ENCODE measurements at regions not wholly inside any gene's neighbourhood (a gene's known extent, or its start where the extent isn't known, plus 50 kb on each side); places are given as distances from the start of the nearest gene placed in this dataset.

GRCh38 chr21:16283516-16283915 lies 553.7 kb downstream of the USP25 start:
- DNase-seq (ENCODE audit: low read depth in 4 of 4, low spot score in 3 of 4) = no peak

DNA sequence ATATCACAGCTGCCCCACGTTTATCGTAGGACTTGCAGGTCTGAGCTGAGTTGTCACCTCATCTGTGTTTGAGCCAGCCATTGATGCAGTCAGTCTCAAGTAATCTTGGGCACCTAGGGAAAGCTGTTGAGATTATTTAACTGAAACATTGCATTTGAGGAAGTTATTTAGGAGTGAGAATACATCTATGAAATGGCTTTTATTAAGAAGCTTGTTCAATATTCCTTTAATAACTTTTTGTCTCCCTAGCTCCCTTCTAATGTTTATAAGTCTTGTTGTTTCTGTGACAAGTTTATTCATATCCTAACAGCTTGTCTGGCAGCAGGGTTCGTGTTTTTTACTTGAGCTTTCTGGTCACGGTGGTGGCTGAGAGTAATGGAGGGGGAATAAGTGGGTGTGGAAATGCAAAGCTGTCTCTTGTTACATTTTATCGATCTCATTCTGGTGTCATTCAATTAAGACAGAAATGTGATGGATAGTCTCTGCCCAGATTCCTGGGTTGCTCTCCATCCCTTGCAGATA lies 555.9 kb downstream of the USP25 start:
- no peak for DNase-seq (ENCODE audit: low read depth in 4 of 4, low spot score in 3 of 4)

GRCh38 chr21:16287046-16287445 lies 557.3 kb downstream of the USP25 start:
- DNase-seq (ENCODE audit: low read depth in 4 of 4, low spot score in 3 of 4) = no peak

- DNase-seq (ENCODE audit: low read depth in 4 of 4, low spot score in 3 of 4) = no peak
Observed at GRCh38 chr21:16291296-16291695, 561.5 kb downstream of the USP25 start.

GRCh38 chr21:16294128-16294527 lies 564.3 kb downstream of the USP25 start:
- no peak for DNase-seq (ENCODE audit: low read depth in 4 of 4, low spot score in 3 of 4)

- no peak for DNase-seq (ENCODE audit: low read depth in 4 of 4, low spot score in 3 of 4)
Observed at GRCh38 chr21:16302851-16303282, 573.1 kb downstream of the USP25 start.

DNA sequence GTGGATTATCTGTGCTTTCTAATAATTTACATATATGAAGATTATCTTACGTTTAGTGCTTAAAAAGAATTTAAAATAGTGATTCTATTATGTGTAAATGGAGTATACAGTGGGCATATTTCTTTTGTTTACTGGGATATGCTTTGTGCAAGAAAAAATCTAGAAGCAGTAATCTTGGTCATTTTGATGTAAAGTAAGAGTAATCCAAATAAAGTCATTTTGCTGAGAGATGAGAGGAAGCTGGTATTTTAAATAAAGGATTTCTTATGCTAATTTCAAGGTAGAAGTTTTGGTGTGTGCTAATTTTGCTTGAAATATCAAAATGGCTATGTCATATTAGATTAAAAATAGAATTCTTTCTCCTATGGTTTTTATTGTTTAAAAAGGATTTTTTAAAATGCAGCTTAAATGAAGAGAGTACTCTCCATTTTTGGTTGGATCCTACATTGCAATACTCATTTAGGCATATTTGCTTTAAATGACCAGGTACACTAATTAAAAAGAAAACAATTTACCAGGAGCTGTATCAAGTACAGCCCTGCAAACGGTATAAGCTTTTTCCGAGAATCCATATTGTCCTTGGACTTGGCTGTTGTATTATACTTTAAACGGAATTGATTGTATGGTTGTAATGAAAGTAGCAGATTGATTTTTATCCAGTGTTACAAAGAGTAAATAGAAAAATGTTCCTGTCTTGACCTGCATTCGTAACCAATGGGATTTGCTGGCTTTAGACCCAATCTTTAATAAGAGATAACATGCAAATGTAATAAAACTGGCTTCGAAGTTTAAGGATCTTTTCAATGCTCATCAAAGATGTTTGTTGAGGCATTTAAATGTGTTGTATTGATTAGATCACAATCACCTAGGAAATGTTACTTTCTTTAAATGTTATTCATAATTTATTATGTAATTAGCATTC lies 574.7 kb downstream of the USP25 start:
- no peak for DNase-seq (ENCODE audit: low read depth in 4 of 4, low spot score in 3 of 4)

DNA sequence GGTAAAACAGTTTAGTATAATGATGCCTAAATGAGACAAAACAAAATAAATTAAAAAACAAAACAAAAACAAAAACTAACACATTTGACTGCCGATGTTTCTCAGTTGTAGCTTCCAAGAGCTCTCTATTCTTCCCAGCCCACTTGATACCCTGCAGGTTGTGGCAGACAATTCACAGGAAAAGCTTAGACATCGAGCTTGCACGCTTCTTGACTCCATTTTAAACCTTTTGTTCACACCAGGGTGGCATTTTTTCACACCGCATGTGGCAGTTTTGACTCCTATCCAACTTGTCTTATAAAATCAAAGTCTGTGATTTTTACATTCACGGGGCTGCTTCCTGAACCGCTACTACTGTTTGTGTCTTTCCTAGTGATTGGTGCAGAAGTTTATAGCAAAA lies 575.9 kb downstream of the USP25 start:
- DNase-seq (ENCODE audit: low read depth in 4 of 4, low spot score in 3 of 4) = no peak

DNA sequence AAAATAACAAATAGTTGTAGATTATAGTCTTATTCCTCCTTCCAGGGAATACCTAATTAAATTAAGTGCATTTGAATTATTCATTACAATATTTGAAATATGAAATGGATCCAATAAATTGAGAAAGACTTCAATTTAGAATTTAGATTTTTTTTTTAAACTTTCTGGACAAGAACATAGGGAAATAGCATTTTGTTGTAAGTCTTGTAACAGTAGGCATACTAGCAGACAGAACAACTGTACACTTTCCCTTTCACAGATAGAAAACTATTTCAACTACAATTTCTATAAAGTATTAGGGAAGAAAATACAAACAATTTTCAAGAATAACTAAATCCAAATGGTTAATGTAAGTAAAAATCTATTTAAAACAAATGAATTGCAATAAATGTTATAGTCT lies 577.5 kb downstream of the USP25 start:
- DNase-seq (ENCODE audit: low read depth in 4 of 4, low spot score in 3 of 4) = no peak

DNA sequence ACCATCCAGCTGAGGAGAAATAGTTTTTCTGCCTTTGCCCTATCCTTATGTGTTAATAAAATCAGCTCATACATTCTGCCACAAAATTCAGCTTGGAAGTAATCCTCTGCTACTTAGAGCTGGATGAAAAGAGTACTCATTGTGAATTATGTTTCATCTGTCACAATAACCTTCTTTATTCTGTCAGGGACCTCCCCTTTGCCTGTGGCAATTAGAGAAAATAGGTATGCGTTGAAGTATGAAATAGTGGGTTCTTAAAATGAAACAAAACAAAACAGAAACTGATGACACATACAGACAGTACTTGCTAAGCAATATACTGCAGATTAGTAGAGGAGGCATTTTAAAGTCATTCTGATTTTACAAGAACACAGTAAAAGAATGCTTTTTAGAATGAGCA lies 578.5 kb downstream of the USP25 start:
- DNase-seq (ENCODE audit: low read depth in 4 of 4, low spot score in 3 of 4) = no peak

GRCh38 chr21:16309250-16309971 lies 579.6 kb downstream of the USP25 start:
- DNase-seq (ENCODE audit: low read depth in 4 of 4, low spot score in 3 of 4) = no peak

DNA sequence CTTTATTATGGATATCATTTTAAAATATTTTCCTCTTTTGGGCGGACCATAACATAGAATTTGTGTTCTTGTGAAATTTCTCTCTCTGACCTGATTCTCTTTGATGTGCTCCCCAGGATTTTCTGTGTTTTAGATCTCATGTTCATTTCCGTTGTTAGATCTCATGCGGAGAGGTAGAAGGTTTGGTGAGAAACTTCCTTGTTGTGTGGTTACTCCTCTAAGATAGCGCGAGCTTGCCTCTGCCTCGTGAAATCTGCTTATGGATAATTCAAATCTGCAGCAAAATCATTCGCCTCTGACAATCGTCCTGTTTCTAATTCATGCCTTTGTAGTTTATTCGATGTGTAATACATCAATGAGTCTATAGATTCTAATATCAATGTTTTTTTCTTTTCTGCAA lies 580.4 kb downstream of the USP25 start:
- no peak for DNase-seq (ENCODE audit: low read depth in 4 of 4, low spot score in 3 of 4)

DNA sequence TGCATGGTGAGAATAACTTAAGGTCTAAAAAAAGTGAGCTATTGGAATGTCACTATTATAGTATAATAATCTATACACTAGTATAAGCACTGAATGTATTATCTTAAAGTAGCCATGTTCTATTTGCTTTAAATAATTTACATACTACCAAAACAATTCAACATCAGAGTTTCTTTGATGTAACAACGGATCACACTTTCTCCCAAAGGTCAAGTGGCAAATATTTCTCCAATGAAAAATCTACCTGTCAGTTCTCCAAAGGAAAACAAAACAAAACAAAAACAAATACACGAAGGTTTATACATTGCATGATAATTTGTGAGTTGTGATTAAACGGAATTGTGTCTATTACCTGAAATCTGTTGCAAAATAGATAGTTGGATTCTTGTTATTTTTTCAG lies 581.4 kb downstream of the USP25 start:
- DNase-seq (ENCODE audit: low read depth in 4 of 4, low spot score in 3 of 4) = no peak

DNA sequence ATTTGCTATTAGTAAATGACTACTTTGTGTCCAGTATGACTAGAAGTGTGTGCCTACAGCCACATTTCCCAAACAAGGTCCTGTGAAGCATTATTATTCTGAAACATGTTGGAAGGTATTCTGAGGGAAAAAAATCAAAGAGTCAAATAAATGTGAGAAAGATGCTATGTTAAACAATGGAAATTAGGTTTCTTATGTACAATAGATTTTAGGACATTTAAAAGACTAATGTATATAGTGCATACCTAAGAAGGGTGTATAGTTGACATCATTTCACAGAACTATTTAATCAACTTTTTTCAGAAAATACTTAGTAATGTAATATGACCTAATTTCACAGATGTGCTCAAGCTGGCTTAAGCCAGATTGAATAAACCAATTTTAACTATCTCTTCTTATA lies 582.5 kb downstream of the USP25 start:
- no peak for DNase-seq (ENCODE audit: low read depth in 4 of 4, low spot score in 3 of 4)

GRCh38 chr21:16315223-16315622 lies 585.4 kb downstream of the USP25 start:
- DNase-seq (ENCODE audit: low read depth in 4 of 4, low spot score in 3 of 4) = no peak

GRCh38 chr21:16318651-16319300 lies 589.0 kb downstream of the USP25 start:
- no peak for DNase-seq (ENCODE audit: low read depth in 4 of 4, low spot score in 3 of 4)

DNA sequence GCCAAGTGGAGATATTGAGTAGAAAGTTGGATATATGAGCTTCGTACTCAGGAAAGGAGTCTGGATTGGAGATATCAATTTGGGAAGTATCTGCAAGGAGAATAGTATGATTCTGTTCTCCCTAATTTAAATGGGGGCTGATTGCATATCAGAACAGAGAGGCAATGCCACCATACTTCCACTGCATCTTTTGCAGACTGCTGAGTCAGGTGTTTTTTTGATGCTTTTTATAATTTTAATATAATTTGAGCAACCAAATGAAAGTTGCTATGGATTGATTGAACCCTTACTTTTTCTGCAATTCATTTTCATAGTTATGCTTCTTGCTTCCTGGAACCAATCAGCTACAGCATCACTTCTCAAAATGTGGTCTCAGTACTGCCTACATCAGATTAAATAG lies 590.3 kb downstream of the USP25 start:
- no peak for DNase-seq (ENCODE audit: low read depth in 4 of 4, low spot score in 3 of 4)

DNA sequence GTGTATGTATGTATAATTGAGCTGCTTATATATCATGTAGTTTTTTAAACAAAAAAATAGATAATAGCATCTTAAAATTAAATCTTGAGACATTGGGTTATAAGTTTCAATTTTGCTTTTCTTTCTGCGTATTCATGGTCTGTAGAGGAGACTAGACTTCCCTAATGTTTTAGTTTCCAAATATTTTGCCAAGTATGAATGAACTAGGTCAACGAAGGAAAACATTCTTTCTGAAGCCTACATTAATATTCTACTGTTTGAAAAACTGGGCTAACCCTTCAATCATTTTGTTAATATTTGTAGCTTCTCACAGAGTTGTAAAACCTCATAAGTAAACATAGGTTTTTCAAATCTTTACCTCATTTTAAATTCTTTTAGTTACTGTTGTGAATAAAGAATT lies 592.7 kb downstream of the USP25 start:
- no peak for DNase-seq (ENCODE audit: low read depth in 4 of 4, low spot score in 3 of 4)

GRCh38 chr21:16323596-16323995 lies 593.8 kb downstream of the USP25 start:
- DNase-seq (ENCODE audit: low read depth in 4 of 4, low spot score in 3 of 4) = no peak

GRCh38 chr21:16324630-16325029 lies 594.8 kb downstream of the USP25 start:
- DNase-seq (ENCODE audit: low read depth in 4 of 4, low spot score in 3 of 4) = no peak
